ENCODE measurements at regions not wholly inside any gene's neighbourhood (a gene's known extent, or its start where the extent isn't known, plus 50 kb on each side); places are given as distances from the start of the nearest gene placed in this dataset.
"Not testable (repeated sequence)": the region's sequence is repeated elsewhere in the genome, so short reads cannot be mapped to it uniquely, and the experiment has no call there.

- H3K4me3 ChIP-seq (ENCODE audit: low read depth, low read length) = no peak overlapping the region
- TF ChIP-seq, protein P1, sequence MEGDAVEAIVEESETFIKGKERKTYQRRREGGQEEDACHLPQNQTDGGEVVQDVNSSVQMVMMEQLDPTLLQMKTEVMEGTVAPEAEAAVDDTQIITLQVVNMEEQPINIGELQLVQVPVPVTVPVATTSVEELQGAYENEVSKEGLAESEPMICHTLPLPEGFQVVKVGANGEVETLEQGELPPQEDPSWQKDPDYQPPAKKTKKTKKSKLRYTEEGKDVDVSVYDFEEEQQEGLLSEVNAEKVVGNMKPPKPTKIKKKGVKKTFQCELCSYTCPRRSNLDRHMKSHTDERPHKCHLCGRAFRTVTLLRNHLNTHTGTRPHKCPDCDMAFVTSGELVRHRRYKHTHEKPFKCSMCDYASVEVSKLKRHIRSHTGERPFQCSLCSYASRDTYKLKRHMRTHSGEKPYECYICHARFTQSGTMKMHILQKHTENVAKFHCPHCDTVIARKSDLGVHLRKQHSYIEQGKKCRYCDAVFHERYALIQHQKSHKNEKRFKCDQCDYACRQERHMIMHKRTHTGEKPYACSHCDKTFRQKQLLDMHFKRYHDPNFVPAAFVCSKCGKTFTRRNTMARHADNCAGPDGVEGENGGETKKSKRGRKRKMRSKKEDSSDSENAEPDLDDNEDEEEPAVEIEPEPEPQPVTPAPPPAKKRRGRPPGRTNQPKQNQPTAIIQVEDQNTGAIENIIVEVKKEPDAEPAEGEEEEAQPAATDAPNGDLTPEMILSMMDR (IDR thresholded peaks at IDR 0.05; ENCODE audit: low read depth, low read length) = no peak
These were observed 229.9 kb upstream of the STXBP5 start for GRCh38 chr6:146974351-146974750.

GRCh38 chr6:146975093-146975492, 229.1 kb upstream of the STXBP5 start:
- TF ChIP-seq, protein P1 (IDR thresholded peaks at IDR 0.05; ENCODE audit: low read depth, low read length) = no peak
- H3K4me3 ChIP-seq (ENCODE audit: low read depth, low read length) = no peak overlapping the region

- TF ChIP-seq, protein P1 (IDR thresholded peaks at IDR 0.05; ENCODE audit: low read depth, low read length) = no peak
These were observed 223.3 kb upstream of the STXBP5 start for GRCh38 chr6:146980900-146981329.

GRCh38 chr6:146981981-146982380, 222.2 kb upstream of the STXBP5 start:
- TF ChIP-seq, protein P1 (IDR thresholded peaks at IDR 0.05; ENCODE audit: low read depth, low read length) = no peak
- no peak overlapping the region for H3K4me3 ChIP-seq (ENCODE audit: low read depth, low read length)

More at GRCh38 chr6:146980900-146981329, 223.3 kb upstream of the STXBP5 start:
- no peak overlapping the region for H3K4me3 ChIP-seq (ENCODE audit: low read depth, low read length)

DNA sequence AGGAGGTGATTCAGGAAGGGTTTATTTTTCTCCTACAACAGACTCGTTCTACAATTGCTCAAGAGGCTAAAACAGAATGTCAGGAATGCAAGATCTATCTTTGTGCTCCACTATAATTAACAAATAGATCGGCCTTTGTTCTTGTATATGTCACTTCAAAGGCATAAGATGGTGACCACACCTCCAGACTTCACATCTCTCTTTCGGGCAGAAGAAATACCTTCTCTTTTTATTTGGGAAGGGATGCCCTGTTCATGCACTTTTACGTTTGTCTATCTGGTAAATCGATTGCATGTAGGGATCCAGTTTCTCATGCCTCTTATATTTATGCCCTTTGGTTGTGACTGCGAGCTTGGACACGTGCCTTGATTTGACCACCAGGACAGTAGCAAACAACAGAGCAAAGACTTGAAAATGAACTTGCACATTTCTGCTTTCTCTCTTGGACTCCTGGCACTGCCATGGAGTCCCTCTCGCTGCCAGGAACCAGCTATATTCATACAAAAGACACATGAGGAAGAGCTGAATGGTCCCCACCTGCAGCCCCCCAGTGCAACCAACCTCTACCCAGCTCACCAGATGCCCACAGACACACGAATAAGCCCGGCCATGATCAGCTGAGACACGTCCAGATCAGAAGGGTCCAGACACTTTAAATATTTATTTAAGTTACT, 219.8 kb upstream of the STXBP5 start:
- H3K4me3 ChIP-seq (ENCODE audit: low read depth, low read length) = no peak overlapping the region
- TF ChIP-seq, protein P1 (IDR thresholded peaks at IDR 0.05; ENCODE audit: low read depth, low read length) = no peak

- TF ChIP-seq, protein P1 (IDR thresholded peaks at IDR 0.05; ENCODE audit: low read depth, low read length) = no peak
- no peak overlapping the region for H3K4me3 ChIP-seq (ENCODE audit: low read depth, low read length)
These were observed 219.1 kb upstream of the STXBP5 start for GRCh38 chr6:146985111-146985510.

DNA sequence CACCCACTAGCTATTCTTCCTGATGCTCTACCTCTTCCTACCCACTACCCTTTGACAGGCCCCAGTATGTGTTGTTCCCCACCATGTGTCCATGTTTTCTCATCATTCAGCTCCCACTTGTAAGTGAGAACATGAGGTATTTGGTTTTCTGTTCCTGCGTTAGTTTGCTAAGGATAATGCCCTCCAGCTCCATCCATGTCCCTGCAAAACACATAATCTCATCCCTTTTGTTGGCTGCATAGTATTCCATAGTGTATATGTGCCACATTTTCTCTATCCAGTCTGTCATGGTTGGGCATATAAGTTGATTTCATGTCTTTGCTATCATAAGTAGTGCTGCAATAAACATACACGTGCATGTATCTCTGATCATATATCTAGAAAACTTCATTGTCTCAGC, 218.3 kb upstream of the STXBP5 start:
- TF ChIP-seq, protein P1 (IDR thresholded peaks at IDR 0.05; ENCODE audit: low read depth, low read length) = no peak
- H3K4me3 ChIP-seq (ENCODE audit: low read depth, low read length) = no peak overlapping the region

- H3K4me3 ChIP-seq (ENCODE audit: low read depth, low read length) = not testable (repeated sequence)
These were observed 216.3 kb upstream of the STXBP5 start for GRCh38 chr6:146987938-146988337.

All from WI38 (cell line).